ENCODE measurements at regions not wholly inside any gene's neighbourhood (a gene's known extent, or its start where the extent isn't known, plus 50 kb on each side); places are given as distances from the start of the nearest gene placed in this dataset.

- H3K36me3 ChIP-seq: no peaks in the 10 kb centered on the region
- ATAC-seq (ENCODE audit: low FRiP score in 2 of 2) (no peak), DNase-seq (no peak)
- no peaks in the 10 kb centered on the region for H3K27me3 ChIP-seq
- peaks cover 2 to 13% (median 9%) of the 10 kb centered on the region in 4 donors for H3K9me3 ChIP-seq
- H3K4me3 ChIP-seq: no peak overlapping the region
- no peak overlapping the region for H3K27ac ChIP-seq
- no peaks in the 10 kb centered on the region for H3K4me1 ChIP-seq
- TF ChIP-seq POLR2A (IDR thresholded peaks at IDR 0.05): no peak
- WGBS, 2 donors: 52 to 61% methylated on average over 5 to 7 of the region's 7 CpGs
These were observed 131.8 kb upstream of the VSTM2B start for GRCh38 chr19:29393915-29394460.

GRCh38 chr19:29395111-29395733 lies 130.6 kb upstream of the VSTM2B start:
- WGBS, 2 donors: 44 to 50% methylated on average over 13 of the region's 13 CpGs
- H3K9me3 ChIP-seq: peaks cover 2 to 13% (median 9%) of the 10 kb centered on the region in 4 donors
- H3K27ac ChIP-seq: no peak overlapping the region
- no peaks in the 10 kb centered on the region for H3K36me3 ChIP-seq
- no peak overlapping the region for H3K4me3 ChIP-seq
- no peaks in the 10 kb centered on the region for H3K27me3 ChIP-seq
- no peaks in the 10 kb centered on the region for H3K4me1 ChIP-seq
- no peak for TF ChIP-seq POLR2A (IDR thresholded peaks at IDR 0.05)
- TF ChIP-seq EP300 (IDR thresholded peaks at IDR 0.05): no peak
- no peak for TF ChIP-seq POLR2AphosphoS5 (IDR thresholded peaks at IDR 0.05)
- no peak for TF ChIP-seq CTCF (IDR thresholded peaks at IDR 0.05)
- ATAC-seq (ENCODE audit: low FRiP score in 2 of 2) (no peak), DNase-seq (no peak)

GRCh38 chr19:29395734-29396414 lies 129.9 kb upstream of the VSTM2B start:
- 85 to 100% methylated on average over 1 to 4 of the region's 4 CpGs for WGBS, 2 donors
- Histone ChIP-seq H3K36me3 (no peaks in the 10 kb centered on the region), H3K4me1 (no peaks in the 10 kb centered on the region), H3K27ac (no peak overlapping the region), H3K27me3 (no peaks in the 10 kb centered on the region), H3K4me3 (no peak overlapping the region), H3K9me3 (peaks cover 2 to 12% (median 9%) of the 10 kb centered on the region in 4 donors)
- TF ChIP-seq POLR2AphosphoS5 (IDR thresholded peaks at IDR 0.05): no peak
- ATAC-seq (ENCODE audit: low FRiP score in 2 of 2) (no peak), DNase-seq (no peak)

- Histone ChIP-seq H3K4me3 (no peak overlapping the region), H3K27ac (no peak overlapping the region), H3K27me3 (no peaks in the 10 kb centered on the region), H3K4me1 (no peaks in the 10 kb centered on the region), H3K36me3 (no peaks in the 10 kb centered on the region), H3K9me3 (peaks cover 1 to 3% (median 2%) of the 10 kb centered on the region in 4 donors)
- no peak for ATAC-seq (ENCODE audit: low FRiP score in 2 of 2)
- WGBS, 2 donors: 0 to 32% methylated on average over 2 of the region's 2 CpGs
- no peak for DNase-seq
- no peak for TF ChIP-seq CTCF (IDR thresholded peaks at IDR 0.05)
- TF ChIP-seq POLR2A (IDR thresholded peaks at IDR 0.05): no peak
- no peak for TF ChIP-seq POLR2AphosphoS5 (IDR thresholded peaks at IDR 0.05)
- no peak for TF ChIP-seq EP300 (IDR thresholded peaks at IDR 0.05)
These were observed 128.9 kb upstream of the VSTM2B start for GRCh38 chr19:29396925-29397324.

GRCh38 chr19:29397748-29398147 lies 128.0 kb upstream of the VSTM2B start:
- ATAC-seq (ENCODE audit: low FRiP score in 2 of 2) (no peak), DNase-seq (no peak)
- WGBS, 2 donors: 64 to 86% methylated on average over 1 to 6 of the region's 7 CpGs
- H3K36me3 ChIP-seq: no peaks in the 10 kb centered on the region
- H3K27ac ChIP-seq: no peak overlapping the region
- H3K4me1 ChIP-seq: no peaks in the 10 kb centered on the region
- H3K4me3 ChIP-seq: no peak overlapping the region
- no peak for TF ChIP-seq POLR2A (IDR thresholded peaks at IDR 0.05)
- TF ChIP-seq POLR2AphosphoS5 (IDR thresholded peaks at IDR 0.05): no peak
- TF ChIP-seq CTCF (IDR thresholded peaks at IDR 0.05): no peak
- TF ChIP-seq EP300 (IDR thresholded peaks at IDR 0.05): no peak
- H3K9me3 ChIP-seq: no peaks in the 10 kb centered on the region
- no peaks in the 10 kb centered on the region for H3K27me3 ChIP-seq
